ENCODE measurements at regions not wholly inside any gene's neighbourhood (a gene's known extent, or its start where the extent isn't known, plus 50 kb on each side); places are given as distances from the start of the nearest gene placed in this dataset.

- no peak overlapping the region for H3K27ac ChIP-seq
- H3K4me3 ChIP-seq: no peak overlapping the region
- no peak for DNase-seq
- H3K36me3 ChIP-seq: no peaks in the 10 kb centered on the region
- H3K4me1 ChIP-seq: no peaks in the 10 kb centered on the region
- no peaks in the 10 kb centered on the region for H3K9me3 ChIP-seq
- TF ChIP-seq CTCF (IDR thresholded peaks at IDR 0.05): no peak
- no peaks in the 10 kb centered on the region for H3K27me3 ChIP-seq
- intact Hi-C loops (cut with DNase I): no loop called here
- no peak for ATAC-seq
Measured at GRCh38 chr5:109989994-109990722, 300.4 kb downstream of the MAN2A1 start.

- Histone ChIP-seq H3K4me3 (no peak overlapping the region), H3K36me3 (no peaks in the 10 kb centered on the region), H3K27ac (no peak overlapping the region), H3K9me3 (no peaks in the 10 kb centered on the region), H3K27me3 (no peaks in the 10 kb centered on the region), H3K4me1 (no peaks in the 10 kb centered on the region)
- intact Hi-C loops (cut with DNase I): no loop called here
- DNase-seq (no peak), ATAC-seq (no peak)
- TF ChIP-seq CTCF (IDR thresholded peaks at IDR 0.05): no peak
Measured at GRCh38 chr5:109990723-109991359, 301.1 kb downstream of the MAN2A1 start.

DNA sequence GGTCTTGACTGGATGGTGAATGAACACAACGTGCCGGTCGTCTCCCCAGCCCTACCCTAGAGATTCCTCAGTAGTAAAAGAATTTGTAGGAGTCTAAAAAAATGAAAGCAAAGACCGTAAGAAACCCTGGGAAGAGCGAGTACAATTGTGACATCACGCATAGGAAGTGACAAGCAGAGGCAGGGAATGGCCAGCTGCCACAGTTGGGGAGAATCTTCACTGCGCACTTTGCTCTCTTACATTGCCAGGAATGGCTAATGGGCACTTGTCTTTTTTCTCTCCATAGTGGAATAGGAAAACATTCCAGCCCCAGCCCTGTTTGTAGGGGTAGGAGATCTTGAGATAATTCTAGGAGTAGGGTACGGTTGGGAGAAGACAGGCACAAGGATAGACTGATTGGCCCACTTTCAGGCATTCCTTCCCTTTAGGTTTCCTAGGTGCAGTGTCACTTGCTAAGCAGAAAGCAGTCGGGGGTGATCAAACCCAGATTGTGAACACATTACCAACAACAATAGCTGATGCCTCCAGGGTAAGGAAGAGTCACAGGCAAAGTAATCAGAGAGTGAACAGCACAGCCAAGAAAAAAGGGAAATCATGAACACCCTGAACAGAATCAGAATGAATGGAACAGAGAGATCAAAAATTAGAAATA lies 302.7 kb downstream of the MAN2A1 start:
- intact Hi-C loops (cut with DNase I): no loop called here
- ATAC-seq (no peak), DNase-seq (no peak)
- Histone ChIP-seq H3K36me3 (no peaks in the 10 kb centered on the region), H3K27ac (no peak overlapping the region), H3K4me3 (no peak overlapping the region), H3K27me3 (no peaks in the 10 kb centered on the region), H3K4me1 (no peaks in the 10 kb centered on the region), H3K9me3 (no peaks in the 10 kb centered on the region)
- no peak for TF ChIP-seq CTCF (IDR thresholded peaks at IDR 0.05)

DNA sequence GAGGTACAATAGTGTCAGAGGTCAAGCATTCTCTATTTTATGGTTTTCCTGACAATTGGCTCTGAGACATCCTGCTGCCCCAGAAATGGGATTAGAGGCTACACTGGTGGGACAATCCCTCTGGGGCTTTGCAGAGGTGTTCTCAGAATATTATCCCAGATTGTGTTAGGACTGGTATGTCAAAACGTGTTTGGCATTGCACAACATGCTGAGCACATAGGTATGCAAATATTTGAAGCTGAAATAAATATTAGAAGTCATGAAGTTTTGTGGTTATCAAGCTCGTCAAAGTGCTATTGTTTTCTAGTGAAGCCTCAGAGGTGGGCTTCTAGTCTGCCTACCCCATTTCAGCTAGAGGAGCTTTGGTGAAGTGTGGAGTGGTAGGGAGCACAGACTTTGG lies 304.4 kb downstream of the MAN2A1 start:
- Histone ChIP-seq H3K36me3 (no peaks in the 10 kb centered on the region), H3K9me3 (no peaks in the 10 kb centered on the region), H3K4me3 (no peak overlapping the region), H3K27me3 (no peaks in the 10 kb centered on the region), H3K4me1 (no peaks in the 10 kb centered on the region), H3K27ac (no peak overlapping the region)
- intact Hi-C loops (cut with DNase I): no loop called here
- peak; percentile 32 for ATAC-seq
- no peak for DNase-seq
- TF ChIP-seq CTCF (IDR thresholded peaks at IDR 0.05): no peak

- Histone ChIP-seq H3K27me3 (no peaks in the 10 kb centered on the region), H3K4me3 (no peak overlapping the region), H3K9me3 (no peaks in the 10 kb centered on the region), H3K36me3 (no peaks in the 10 kb centered on the region), H3K4me1 (no peaks in the 10 kb centered on the region), H3K27ac (no peak overlapping the region)
- no peak for TF ChIP-seq CTCF (IDR thresholded peaks at IDR 0.05)
- ATAC-seq (no peak), DNase-seq (no peak)
- intact Hi-C loops (cut with DNase I): no loop called here
Measured at GRCh38 chr5:109996246-109996645, 306.5 kb downstream of the MAN2A1 start.
